HG02759 (cell line): ENCODE measurements at regions not wholly inside any gene's neighbourhood (a gene's known extent, or its start where the extent isn't known, plus 50 kb on each side); places are given as distances from the start of the nearest gene placed in this dataset.
"Not testable (repeated sequence)": the region's sequence is repeated elsewhere in the genome, so short reads cannot be mapped to it uniquely, and the experiment has no call there.

Experiments
- ATAC-seq: cut with Tn5 transposase; IDR thresholded peaks from one replicate; pipeline ENCODE4 v1.9.1; 2021; ENCODE audit warnings: mild to moderate bottlenecking, moderate library complexity; ENCODE audit not compliant: unreplicated experiment

- ATAC-seq: no peak
Measured at GRCh38 chr4:103318327-103318726, 120.2 kb upstream of the CENPE start.

GRCh38 chr4:103308248-103308561 lies 110.1 kb upstream of the CENPE start:
- no peak for ATAC-seq

GRCh38 chr4:103307453-103308247 lies 109.5 kb upstream of the CENPE start:
- no peak for ATAC-seq

GRCh38 chr4:103306870-103307375 lies 108.8 kb upstream of the CENPE start:
- ATAC-seq: no peak

GRCh38 chr4:103305355-103305754 lies 107.2 kb upstream of the CENPE start:
- ATAC-seq: no peak

GRCh38 chr4:103303011-103303410 lies 104.9 kb upstream of the CENPE start:
- ATAC-seq: no peak

GRCh38 chr4:103292959-103293358 lies 94.8 kb upstream of the CENPE start:
- no peak for ATAC-seq

- no peak for ATAC-seq
Measured at GRCh38 chr4:103292373-103292772, 94.2 kb upstream of the CENPE start.

GRCh38 chr4:103289186-103289585 lies 91.0 kb upstream of the CENPE start:
- ATAC-seq: no peak

GRCh38 chr4:103272174-103272573 lies 74.0 kb upstream of the CENPE start:
- ATAC-seq: no peak

- no peak for ATAC-seq
Measured at GRCh38 chr4:103268746-103269145, 70.6 kb upstream of the CENPE start.

GRCh38 chr4:103264905-103265304 lies 66.8 kb upstream of the CENPE start:
- no peak for ATAC-seq

- not testable (repeated sequence) for ATAC-seq
Measured at GRCh38 chr4:103256068-103256467, 57.9 kb upstream of the CENPE start.
